ENCODE measurements at regions not wholly inside any gene's neighbourhood (a gene's known extent, or its start where the extent isn't known, plus 50 kb on each side); places are given as distances from the start of the nearest gene placed in this dataset.
"Not testable (repeated sequence)": the region's sequence is repeated elsewhere in the genome, so short reads cannot be mapped to it uniquely, and the experiment has no call there.

GRCh38 chr1:65082346-65083040 lies 65.5 kb upstream of the AK4 start:
- no peak for DNase-seq
- in situ Hi-C loops (cut with HindIII; ENCODE audit: low pct_ligation_motif_present, low pct_unique_long_range_greater_than_20kb, low sequenced_read_pairs): no loop called here

- no peak for DNase-seq
- in situ Hi-C loops (cut with HindIII; ENCODE audit: low pct_ligation_motif_present, low pct_unique_long_range_greater_than_20kb, low sequenced_read_pairs): no loop called here
These were observed 64.6 kb upstream of the AK4 start for GRCh38 chr1:65083263-65083896.

- no peak for DNase-seq
- in situ Hi-C loops (cut with HindIII; ENCODE audit: low pct_ligation_motif_present, low pct_unique_long_range_greater_than_20kb, low sequenced_read_pairs): no loop called here
These were observed 63.9 kb upstream of the AK4 start for GRCh38 chr1:65084066-65084465.

- in situ Hi-C loops (cut with HindIII; ENCODE audit: low pct_ligation_motif_present, low pct_unique_long_range_greater_than_20kb, low sequenced_read_pairs); DNase-seq: not testable (repeated sequence)
These were observed 60.5 kb upstream of the AK4 start for GRCh38 chr1:65087519-65087918.

- in situ Hi-C loops (cut with HindIII; ENCODE audit: low pct_ligation_motif_present, low pct_unique_long_range_greater_than_20kb, low sequenced_read_pairs): no loop called here
- no peak for DNase-seq
These were observed 57.6 kb upstream of the AK4 start for GRCh38 chr1:65090406-65090805.

DNA sequence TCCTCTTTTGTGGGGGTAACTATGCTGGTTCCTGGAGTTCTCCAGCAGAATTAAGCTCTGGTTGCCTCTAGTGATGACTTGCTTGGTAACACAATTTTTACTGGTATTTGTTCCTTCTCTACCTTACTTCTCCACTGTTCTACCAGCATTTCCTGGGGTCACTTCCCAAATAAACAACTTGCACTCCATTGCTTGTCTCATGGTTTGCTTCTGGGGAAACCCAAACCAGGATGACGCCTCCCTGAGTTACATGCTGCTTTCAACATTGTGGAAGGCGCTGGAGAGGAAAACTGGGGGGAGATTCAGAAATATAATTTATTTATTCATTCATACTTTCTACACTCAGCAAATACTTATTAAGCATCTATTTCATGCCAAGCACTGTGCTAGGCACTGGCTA lies 55.3 kb upstream of the AK4 start:
- no peak for DNase-seq
- in situ Hi-C loops (cut with HindIII; ENCODE audit: low pct_ligation_motif_present, low pct_unique_long_range_greater_than_20kb, low sequenced_read_pairs): no loop called here

DNA sequence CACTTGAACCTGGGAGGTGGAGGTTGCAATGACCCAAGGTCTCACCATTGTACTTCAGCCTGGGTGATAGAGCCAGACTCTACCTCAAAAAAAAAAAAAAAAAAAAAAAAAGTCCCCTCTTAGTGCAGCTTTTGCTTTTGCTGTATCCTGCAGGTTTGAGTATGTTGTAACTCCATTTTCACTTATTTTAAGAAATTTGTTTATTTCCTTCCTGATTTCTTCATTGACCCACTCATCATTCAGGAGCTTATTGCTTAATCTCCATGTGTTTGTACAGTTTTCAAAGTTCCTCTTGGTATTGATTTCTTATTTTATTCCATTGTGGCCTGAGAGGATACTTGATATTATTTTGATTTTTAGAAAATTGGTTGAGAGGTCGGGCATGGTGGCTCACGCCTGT lies 50.9 kb upstream of the AK4 start:
- DNase-seq: no peak
- in situ Hi-C loops (cut with HindIII; ENCODE audit: low pct_ligation_motif_present, low pct_unique_long_range_greater_than_20kb, low sequenced_read_pairs): no loop called here
